Astrocyte (in vitro differentiated cells and primary cell): ENCODE measurements at regions not wholly inside any gene's neighbourhood (a gene's known extent, or its start where the extent isn't known, plus 50 kb on each side); places are given as distances from the start of the nearest gene placed in this dataset.
"Not testable (repeated sequence)": the region's sequence is repeated elsewhere in the genome, so short reads cannot be mapped to it uniquely, and the experiment has no call there.

Experiments
- DNase-seq: peaks from one replicate; pipeline ENCODE4 v3.0.0-alpha.2; 2010; ENCODE audit warnings: low read depth
- FAIRE-seq: peaks from 2 replicates; lab custom pipeline; 2011; peaks lifted over from hg19 to GRCh38; lab: Jason Lieb, UNC
- H2AFZ ChIP-seq: 2 replicates; pipeline ENCODE4 v1.6.0; 2012; ENCODE audit warnings: low read depth, low read length, inconsistent platforms
- H3K27ac ChIP-seq: 2 replicates; pipeline ENCODE4 v1.5.1; 2011; ENCODE audit warnings: low read depth, low read length, inconsistent platforms
- H3K27me3 ChIP-seq: 2 replicates; pipeline ENCODE4 v1.6.0; 2011; ENCODE audit warnings: low read length, inconsistent platforms; ENCODE audit not compliant: insufficient read depth
- H3K36me3 ChIP-seq: 2 replicates; pipeline ENCODE4 v1.5.1; 2011; ENCODE audit warnings: low read length, inconsistent platforms; ENCODE audit not compliant: insufficient read depth
- H3K4me1 ChIP-seq: 2 replicates; pipeline ENCODE4 v1.5.1; 2011; ENCODE audit warnings: low read length, inconsistent platforms; ENCODE audit not compliant: insufficient read depth
- H3K4me2 ChIP-seq: 2 replicates; pipeline ENCODE4 v1.6.0; 2012; ENCODE audit warnings: low read length, inconsistent platforms
- H3K4me3 ChIP-seq: 2 replicates; pipeline ENCODE4 v1.5.1; 2011; ENCODE audit warnings: low read depth, mild to moderate bottlenecking, low read length, inconsistent platforms; ENCODE audit not compliant: insufficient read depth
- H3K79me2 ChIP-seq: 2 replicates; pipeline ENCODE4 v1.6.0; 2012; ENCODE audit warnings: mild to moderate bottlenecking, low read length, inconsistent platforms; ENCODE audit not compliant: insufficient read depth
- H3K9ac ChIP-seq: 2 replicates; pipeline ENCODE4 v1.6.0; 2012; ENCODE audit warnings: mild to moderate bottlenecking, low read length, inconsistent platforms
- H3K9me3 ChIP-seq: 2 replicates; pipeline ENCODE4 v1.5.1; 2012; ENCODE audit warnings: low read depth, mild to moderate bottlenecking, low read length, inconsistent platforms; ENCODE audit not compliant: insufficient read depth
- H4K20me1 ChIP-seq: 2 replicates; pipeline ENCODE4 v1.6.0; 2012; ENCODE audit warnings: low read length, inconsistent platforms; ENCODE audit not compliant: insufficient read depth
- H3K27ac Mint-ChIP-seq: one replicate; pipeline ENCODE4 v1.8.0; 2021; ENCODE audit warnings: mild to moderate bottlenecking, mixed read lengths; ENCODE audit not compliant: unreplicated experiment
- H3K27me3 Mint-ChIP-seq: one replicate; pipeline ENCODE4 v1.8.0; 2021; ENCODE audit warnings: low read depth, mixed read lengths; ENCODE audit not compliant: unreplicated experiment
- H3K36me3 Mint-ChIP-seq: one replicate; pipeline ENCODE4 v1.8.0; 2021; ENCODE audit warnings: low read depth, mixed read lengths; ENCODE audit not compliant: unreplicated experiment
- H3K4me1 Mint-ChIP-seq: one replicate; pipeline ENCODE4 v1.8.0; 2021; ENCODE audit warnings: low read depth, mixed read lengths; ENCODE audit not compliant: unreplicated experiment
- H3K4me3 Mint-ChIP-seq: one replicate; pipeline ENCODE4 v1.8.0; 2021; ENCODE audit warnings: mild to moderate bottlenecking, moderate library complexity, mixed read lengths; ENCODE audit not compliant: unreplicated experiment
- H3K9me3 Mint-ChIP-seq: one replicate; pipeline ENCODE4 v1.8.0; 2021; ENCODE audit warnings: mild to moderate bottlenecking, mixed read lengths; ENCODE audit not compliant: unreplicated experiment
- CTCF ChIP-seq: IDR thresholded peaks from 2 replicates; pipeline ENCODE4 v1.5.1; 2011; ENCODE audit warnings: low read depth, mild to moderate bottlenecking, inconsistent platforms, low read length, moderate library complexity; ENCODE audit not compliant: insufficient read depth
- EZH2 ChIP-seq: IDR thresholded peaks from 2 replicates; pipeline ENCODE4 v1.6.1; 2012; ENCODE audit warnings: mild to moderate bottlenecking, low read length, inconsistent platforms; ENCODE audit not compliant: insufficient read depth

GRCh38 chr17:12230481-12231354 is 210.0 kb downstream of the MAP2K4 start:
- H3K36me3 Mint-ChIP-seq: no peaks in the 10 kb centered on the region
- H3K4me3 ChIP-seq: no peak overlapping the region
- no peak for FAIRE-seq
- no peak overlapping the region for H3K27ac Mint-ChIP-seq
- peaks cover 18% of the 10 kb centered on the region for H3K4me1 Mint-ChIP-seq
- no peaks in the 10 kb centered on the region for H3K79me2 ChIP-seq
- no peak overlapping the region for H2AFZ ChIP-seq
- H3K4me2 ChIP-seq: no peak overlapping the region
- no peak for DNase-seq
- H3K27me3 Mint-ChIP-seq: peaks cover under 1% of the 10 kb centered on the region
- no peak overlapping the region for H3K4me3 Mint-ChIP-seq
- H3K27me3 ChIP-seq: no peaks in the 10 kb centered on the region
- no peak overlapping the region for H3K27ac ChIP-seq
- H4K20me1 ChIP-seq: no peaks in the 10 kb centered on the region
- peaks cover 2% of the 10 kb centered on the region for H3K9me3 Mint-ChIP-seq
- no peaks in the 10 kb centered on the region for H3K9me3 ChIP-seq
- no peak for TF ChIP-seq EZH2
- TF ChIP-seq CTCF: no peak
- no peaks in the 10 kb centered on the region for H3K4me1 ChIP-seq
- H3K9ac ChIP-seq: no peak overlapping the region
- no peaks in the 10 kb centered on the region for H3K36me3 ChIP-seq

- no peaks in the 10 kb centered on the region for H3K9me3 ChIP-seq
- no peaks in the 10 kb centered on the region for H3K27me3 ChIP-seq
- H3K27ac ChIP-seq: no peak overlapping the region
- no peak overlapping the region for H3K27ac Mint-ChIP-seq
- H2AFZ ChIP-seq: no peak overlapping the region
- H4K20me1 ChIP-seq: no peaks in the 10 kb centered on the region
- H3K9me3 Mint-ChIP-seq: peaks cover 2% of the 10 kb centered on the region
- H3K36me3 ChIP-seq: no peaks in the 10 kb centered on the region
- H3K4me3 ChIP-seq: no peak overlapping the region
- H3K4me1 Mint-ChIP-seq: peaks cover 18% of the 10 kb centered on the region
- TF ChIP-seq EZH2 (no peak), CTCF (no peak)
- H3K27me3 Mint-ChIP-seq: no peaks in the 10 kb centered on the region
- no peaks in the 10 kb centered on the region for H3K79me2 ChIP-seq
- H3K4me3 Mint-ChIP-seq: no peak overlapping the region
- DNase-seq (no peak), FAIRE-seq (no peak)
- no peak overlapping the region for H3K4me2 ChIP-seq
- H3K9ac ChIP-seq: no peak overlapping the region
- no peaks in the 10 kb centered on the region for H3K4me1 ChIP-seq
- H3K36me3 Mint-ChIP-seq: no peaks in the 10 kb centered on the region
Measured at GRCh38 chr17:12231355-12231682, 210.6 kb downstream of the MAP2K4 start.

- H3K36me3 ChIP-seq, H3K9me3 ChIP-seq, H3K36me3 Mint-ChIP-seq, H3K4me3 ChIP-seq, H3K27ac ChIP-seq, H3K4me2 ChIP-seq, H3K4me1 ChIP-seq, H3K27me3 ChIP-seq, FAIRE-seq, H2AFZ ChIP-seq, DNase-seq, H3K4me1 Mint-ChIP-seq, H3K4me3 Mint-ChIP-seq, H3K9me3 Mint-ChIP-seq, H4K20me1 ChIP-seq, H3K79me2 ChIP-seq, H3K9ac ChIP-seq, H3K27ac Mint-ChIP-seq: not testable (repeated sequence)
- peaks cover 11% of the 10 kb centered on the region for H3K27me3 Mint-ChIP-seq
Measured at GRCh38 chr17:12239021-12239420, 218.3 kb downstream of the MAP2K4 start.
